Endothelial cell of umbilical vein (primary cell): ENCODE measurements at regions not wholly inside any gene's neighbourhood (a gene's known extent, or its start where the extent isn't known, plus 50 kb on each side); places are given as distances from the start of the nearest gene placed in this dataset.
"Not testable (repeated sequence)": the region's sequence is repeated elsewhere in the genome, so short reads cannot be mapped to it uniquely, and the experiment has no call there.

Experiments used
- BruUV-seq: library from RNA; stranded (reverse); fragments of 400-500 nt; replicated peaks from 2 replicates; lab custom pipeline; 2021; lab: Mats Ljungman, UMichigan
- CTCF ChIA-PET: fragments of 300-600, 350-600 bp; sonication (Branson Sonifier 250); formaldehyde crosslinking; loops from one replicate; lab custom pipeline; 2021; ENCODE audit warnings: antibody characterized with exemption, inconsistent platforms; lab: Charles Lee
- POLR2A ChIA-PET: fragments of 300-600, 350-600 bp; sonication (Branson Sonifier 250); formaldehyde crosslinking; loops from one replicate; lab custom pipeline; 2021; ENCODE audit warnings: antibody characterized with exemption, inconsistent platforms; lab: Charles Lee
- DNase-seq: peaks from one replicate; pipeline ENCODE4 v3.0.0-alpha.2; 2011; ENCODE audit warnings: low read depth, low spot score
- FAIRE-seq: peaks from 2 replicates; lab custom pipeline; 2011; peaks lifted over from hg19 to GRCh38; lab: Jason Lieb, UNC
- H2AFZ ChIP-seq: 2 replicates; pipeline ENCODE4 v1.6.0; 2012; ENCODE audit warnings: low read depth, low read length, control low read depth, inconsistent platforms
- H3K27ac ChIP-seq: 2 replicates; pipeline ENCODE4 v1.5.1; 2011; ENCODE audit warnings: low read depth, mild to moderate bottlenecking, control low read depth, low read length, moderate library complexity; ENCODE audit not compliant: insufficient read depth
- H3K27me3 ChIP-seq, 2 experiments: 2 replicates each; pipeline versions ENCODE4 v1.6.0 to v1.6.1; 2011; ENCODE audit warnings: low read length in 2 of 2, mixed read lengths in 1 of 2; ENCODE audit not compliant: control insufficient read depth in 2 of 2, insufficient read depth in 2 of 2
- H3K36me3 ChIP-seq, 2 experiments: 2 replicates in 1 of 2; 3 replicates in 1 of 2; pipeline ENCODE4 v1.5.1; 2011; ENCODE audit warnings: low read length in 2 of 2, mild to moderate bottlenecking in 1 of 2, moderate library complexity in 1 of 2; ENCODE audit not compliant: control insufficient read depth in 2 of 2, insufficient read depth in 2 of 2; ENCODE audit errors: extremely low read depth in 1 of 2
- H3K4me1 ChIP-seq: 3 replicates; pipeline ENCODE4 v1.5.1; 2011; ENCODE audit warnings: mild to moderate bottlenecking, low read length; ENCODE audit not compliant: control insufficient read depth, insufficient read depth; ENCODE audit errors: extremely low read depth
- H3K4me2 ChIP-seq: 2 replicates; pipeline ENCODE4 v1.6.1; 2011; ENCODE audit warnings: low read length, control low read depth, mixed read lengths; ENCODE audit not compliant: insufficient read depth
- H3K4me3 ChIP-seq, 3 experiments: fragments of 200-600 bp in 1 of 3; sonication (generic), shearing (Covaris generic) in 1 of 3; replicated peaks in 1 of 3; 2 replicates each; pipeline ENCODE4 v1.5.1; 2011 to 2016; ENCODE audit warnings: control low read depth in 3 of 3, low read length in 3 of 3, mild to moderate bottlenecking in 2 of 3, inconsistent platforms in 1 of 3, low read depth in 1 of 3, moderate library complexity in 1 of 3; ENCODE audit not compliant: insufficient read depth in 1 of 3
- H3K79me2 ChIP-seq: 2 replicates; pipeline ENCODE4 v1.6.0; 2012; ENCODE audit warnings: low read length, inconsistent platforms; ENCODE audit not compliant: control insufficient read depth, insufficient read depth
- H3K9ac ChIP-seq: replicated peaks from 2 replicates; pipeline ENCODE3; 2011; ENCODE audit warnings: low read length, control low read depth; ENCODE audit not compliant: insufficient read depth; ENCODE audit errors: extremely low read depth
- H3K9me1 ChIP-seq: replicated peaks from 3 replicates; pipeline ENCODE4 v1.6.0; 2011; ENCODE audit warnings: mild to moderate bottlenecking, low read length; ENCODE audit not compliant: control insufficient read depth, insufficient read depth; ENCODE audit errors: extremely low read depth
- H3K9me3 ChIP-seq: replicated peaks from 2 replicates; pipeline ENCODE4 v1.5.1; 2012; ENCODE audit warnings: low read length, inconsistent platforms; ENCODE audit not compliant: control insufficient read depth, insufficient read depth
- H4K20me1 ChIP-seq: replicated peaks from 2 replicates; pipeline ENCODE3; 2011; ENCODE audit warnings: mild to moderate bottlenecking, low read length; ENCODE audit not compliant: control insufficient read depth, insufficient read depth; ENCODE audit errors: extremely low read depth
- FOS ChIP-seq: IDR thresholded peaks from 2 replicates; pipeline ENCODE4 v1.6.1; 2011; ENCODE audit warnings: mild to moderate bottlenecking, low read length, moderate library complexity, borderline replicate concordance; ENCODE audit not compliant: insufficient read depth
- GATA2 ChIP-seq: IDR thresholded peaks from 2 replicates; pipeline ENCODE4 v1.7.0; 2011; ENCODE audit warnings: low read depth, mild to moderate bottlenecking, moderate library complexity, mixed read lengths, low read length; ENCODE audit not compliant: insufficient read length, insufficient read depth
- POLR2A ChIP-seq: IDR thresholded peaks from 2 replicates; pipeline ENCODE4 v1.6.1; 2012; ENCODE audit warnings: low read depth, mild to moderate bottlenecking, control low read depth, low read length
- dilution Hi-C: fragments of 300-500 bp; cut with MboI; formaldehyde crosslinking; loops from one replicate; pipeline ENCODE4 v1.15.0; 2019; ENCODE audit warnings: low sequenced_read_pairs; ENCODE audit not compliant: extremely low pct_ligation_motif_present
- intact Hi-C: fragments of 100-400 bp; cut with micrococcal nuclease; formaldehyde crosslinking; loops from one replicate; pipeline ENCODE4 v1.10.0; 2022
- TF ChIP-seq, protein P1 (sequence below): IDR thresholded peaks from 2 replicates; pipeline ENCODE4 v1.6.1; 2011; ENCODE audit not compliant: insufficient read depth, insufficient read length
- TF ChIP-seq, protein P2 (sequence below), 2 donors: IDR thresholded peaks; 1 replicate in 1 of 2; 2 replicates in 1 of 2; pipeline ENCODE4 v1.5.1; 2011; ENCODE audit warnings: low read length in 2 of 2, mild to moderate bottlenecking in 2 of 2, moderate library complexity in 2 of 2, control low read depth in 1 of 2, inconsistent platforms in 1 of 2, low read depth in 1 of 2; ENCODE audit not compliant: insufficient read depth in 1 of 2; ENCODE audit errors: extremely low read depth in 1 of 2

DNA sequence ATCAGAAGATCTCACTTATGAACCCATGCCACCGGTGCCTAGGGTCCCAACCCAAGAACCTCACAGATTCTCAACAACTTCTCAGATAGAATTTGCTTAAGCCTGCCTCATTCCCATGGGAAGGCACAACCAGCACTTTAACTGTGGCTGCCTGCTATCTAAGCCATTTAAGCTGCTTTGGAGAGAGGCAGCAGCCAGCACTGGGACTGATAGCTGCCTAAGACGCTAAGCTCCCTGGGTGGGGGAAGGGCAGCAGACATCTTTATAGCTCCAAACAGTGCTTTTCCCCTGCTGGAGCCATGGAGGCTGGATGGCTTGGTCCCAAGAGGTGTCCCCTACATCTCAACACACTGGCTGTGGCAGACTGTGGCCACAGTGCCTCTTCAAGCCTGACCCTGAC, 1268.6 kb downstream of the FAM133A start:
- Histone ChIP-seq H3K9ac (no peak overlapping the region), H3K4me1 (no peaks in the 10 kb centered on the region), H3K9me3 (no peaks in the 10 kb centered on the region), H3K27me3 (no peaks in the 10 kb centered on the region), H4K20me1 (no peaks in the 10 kb centered on the region), H2AFZ (no peak overlapping the region), H3K27ac (no peak overlapping the region), H3K79me2 (no peaks in the 10 kb centered on the region), H3K36me3 (no peaks in the 10 kb centered on the region), H3K4me3 (no peak overlapping the region), H3K4me2 (no peak overlapping the region), H3K9me1 (no peaks in the 10 kb centered on the region)
- DNase-seq (no peak), FAIRE-seq (no peak)
- BruUV-seq, result no TSS peak
- dilution Hi-C loops (no loop called here), intact Hi-C loops (no loop called here)
- TF ChIP-seq, protein P1, sequence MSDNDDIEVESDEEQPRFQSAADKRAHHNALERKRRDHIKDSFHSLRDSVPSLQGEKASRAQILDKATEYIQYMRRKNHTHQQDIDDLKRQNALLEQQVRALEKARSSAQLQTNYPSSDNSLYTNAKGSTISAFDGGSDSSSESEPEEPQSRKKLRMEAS, result no peak
- TF ChIP-seq, protein P2, sequence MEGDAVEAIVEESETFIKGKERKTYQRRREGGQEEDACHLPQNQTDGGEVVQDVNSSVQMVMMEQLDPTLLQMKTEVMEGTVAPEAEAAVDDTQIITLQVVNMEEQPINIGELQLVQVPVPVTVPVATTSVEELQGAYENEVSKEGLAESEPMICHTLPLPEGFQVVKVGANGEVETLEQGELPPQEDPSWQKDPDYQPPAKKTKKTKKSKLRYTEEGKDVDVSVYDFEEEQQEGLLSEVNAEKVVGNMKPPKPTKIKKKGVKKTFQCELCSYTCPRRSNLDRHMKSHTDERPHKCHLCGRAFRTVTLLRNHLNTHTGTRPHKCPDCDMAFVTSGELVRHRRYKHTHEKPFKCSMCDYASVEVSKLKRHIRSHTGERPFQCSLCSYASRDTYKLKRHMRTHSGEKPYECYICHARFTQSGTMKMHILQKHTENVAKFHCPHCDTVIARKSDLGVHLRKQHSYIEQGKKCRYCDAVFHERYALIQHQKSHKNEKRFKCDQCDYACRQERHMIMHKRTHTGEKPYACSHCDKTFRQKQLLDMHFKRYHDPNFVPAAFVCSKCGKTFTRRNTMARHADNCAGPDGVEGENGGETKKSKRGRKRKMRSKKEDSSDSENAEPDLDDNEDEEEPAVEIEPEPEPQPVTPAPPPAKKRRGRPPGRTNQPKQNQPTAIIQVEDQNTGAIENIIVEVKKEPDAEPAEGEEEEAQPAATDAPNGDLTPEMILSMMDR (IDR thresholded peaks at IDR 0.05; ENCODE audit: extremely low read depth in 1 of 2, insufficient read depth in 1 of 2, low read depth in 1 of 2, low read length in 2 of 2), result no peak
- no peak for TF ChIP-seq GATA2
- no peak for TF ChIP-seq FOS
- TF ChIP-seq POLR2A, result no peak
- ChIA-PET POLR2A (no interaction called here), CTCF (no interaction called here)

DNA sequence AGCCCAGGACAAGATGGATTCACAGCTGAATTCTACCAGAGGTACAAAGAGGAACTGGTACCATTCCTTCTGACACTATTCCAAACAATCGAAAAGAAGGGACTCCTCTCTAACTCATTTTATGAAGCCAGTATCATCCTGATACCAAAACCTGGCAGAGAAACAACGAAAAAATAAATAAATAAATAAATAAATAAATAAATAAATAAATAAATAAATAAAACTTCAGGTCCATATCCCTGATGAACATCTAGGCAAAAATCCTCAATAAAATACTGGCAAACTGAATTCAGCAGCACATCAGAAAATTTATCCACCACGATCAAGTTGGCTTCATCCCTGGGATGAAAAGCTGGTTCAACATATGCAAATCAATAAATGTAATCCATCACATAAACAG, 1272.1 kb downstream of the FAM133A start:
- POLR2A ChIA-PET, H3K9me1 ChIP-seq, BruUV-seq: not testable (repeated sequence)

More for the DNA sequence above, 1272.1 kb downstream of the FAM133A start:
- dilution Hi-C loops, H3K9me3 ChIP-seq, DNase-seq, H3K4me2 ChIP-seq, H3K27ac ChIP-seq, H3K79me2 ChIP-seq, FAIRE-seq, H3K4me3 ChIP-seq, H3K4me1 ChIP-seq, intact Hi-C loops, H3K36me3 ChIP-seq, H3K27me3 ChIP-seq, CTCF ChIA-PET, H3K9ac ChIP-seq, H2AFZ ChIP-seq, H4K20me1 ChIP-seq: not testable (repeated sequence)
